SK-N-SH (cell line): ENCODE measurements at regions not wholly inside any gene's neighbourhood (a gene's known extent, or its start where the extent isn't known, plus 50 kb on each side); places are given as distances from the start of the nearest gene placed in this dataset.

ENCODE experiments used
- CTCF ChIP-seq: fragments of 200-600 bp; sonication (generic); IDR thresholded peaks from 2 replicates; pipeline ENCODE4 v1.6.1; 2017; ENCODE audit warnings: antibody characterized with exemption, mild to moderate bottlenecking, moderate library complexity
- EZH2phosphoT487 ChIP-seq: fragments of 200-600 bp; sonication (generic); IDR thresholded peaks from 2 replicates; pipeline ENCODE4 v1.6.1; 2017; ENCODE audit warnings: low read depth, mixed run types, mild to moderate bottlenecking, antibody characterized with exemption, moderate library complexity, borderline replicate concordance
- GABPA ChIP-seq: IDR thresholded peaks from 2 replicates; pipeline ENCODE4 v1.4.0; 2012; ENCODE audit warnings: low read depth, mild to moderate bottlenecking
- REST ChIP-seq: IDR thresholded peaks from 2 replicates; pipeline ENCODE4 v1.6.1; 2012; ENCODE audit warnings: mild to moderate bottlenecking, low read depth, low read length, moderate library complexity
- RFX5 ChIP-seq: IDR thresholded peaks from 2 replicates; pipeline ENCODE4 v1.6.1; 2012; ENCODE audit warnings: mild to moderate bottlenecking, improper control_type of control experiment, low read length
- YY1 ChIP-seq: IDR thresholded peaks from 2 replicates; pipeline ENCODE4 v1.4.0; 2012; ENCODE audit warnings: low read depth, mild to moderate bottlenecking

- TF ChIP-seq GABPA (no peak), YY1 (no peak), RFX5 (no peak), REST (no peak), EZH2phosphoT487 (no peak), CTCF (no peak)
These were observed 171.3 kb upstream of the BMPER start for GRCh38 chr7:33733870-33734650.
